ENCODE measurements at regions not wholly inside any gene's neighbourhood (a gene's known extent, or its start where the extent isn't known, plus 50 kb on each side); places are given as distances from the start of the nearest gene placed in this dataset.

DNA sequence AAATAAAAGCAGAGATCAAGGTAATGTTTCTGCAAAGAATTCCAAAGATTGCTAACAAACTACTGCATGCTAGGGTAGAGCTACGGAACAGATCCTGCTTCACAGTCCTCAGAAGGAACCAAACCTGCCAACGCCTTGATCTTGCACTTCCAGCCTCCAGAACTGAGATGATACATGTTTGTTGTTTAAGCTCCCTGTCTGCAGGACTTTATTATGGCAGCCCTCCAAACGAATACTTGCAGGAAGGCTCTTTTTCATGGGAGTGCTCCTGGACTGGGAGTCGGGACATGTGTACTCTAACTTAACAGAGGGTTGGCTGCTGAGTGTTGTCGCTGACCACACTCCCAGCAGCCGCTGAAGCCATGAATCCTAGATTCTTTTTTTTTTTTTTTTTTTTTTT is 808.8 kb upstream of the EEF2KMT start:
- DNase-seq (ENCODE audit: low read depth in 2 of 2) = no peak

DNA sequence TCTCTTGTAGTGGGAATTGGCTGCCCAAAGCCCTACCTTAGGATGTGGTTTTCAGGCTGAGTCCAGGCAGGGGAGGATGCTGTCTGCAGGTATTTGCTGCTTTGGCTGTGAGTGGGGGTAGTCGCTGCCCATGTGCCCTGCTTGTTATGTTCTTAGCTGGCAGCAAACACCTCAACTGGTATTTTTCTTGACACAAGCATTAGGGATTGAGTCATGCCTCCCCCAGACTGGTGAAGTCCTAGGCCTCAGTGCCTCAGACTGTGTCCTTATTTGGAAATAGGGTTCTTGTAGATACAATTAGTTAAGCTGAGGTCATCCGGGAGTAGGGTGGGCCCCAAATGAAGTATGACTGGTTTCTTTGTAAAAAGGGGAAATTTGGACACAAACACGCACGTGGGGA is 808.3 kb upstream of the EEF2KMT start:
- no peak for DNase-seq (ENCODE audit: low read depth in 2 of 2)

DNA sequence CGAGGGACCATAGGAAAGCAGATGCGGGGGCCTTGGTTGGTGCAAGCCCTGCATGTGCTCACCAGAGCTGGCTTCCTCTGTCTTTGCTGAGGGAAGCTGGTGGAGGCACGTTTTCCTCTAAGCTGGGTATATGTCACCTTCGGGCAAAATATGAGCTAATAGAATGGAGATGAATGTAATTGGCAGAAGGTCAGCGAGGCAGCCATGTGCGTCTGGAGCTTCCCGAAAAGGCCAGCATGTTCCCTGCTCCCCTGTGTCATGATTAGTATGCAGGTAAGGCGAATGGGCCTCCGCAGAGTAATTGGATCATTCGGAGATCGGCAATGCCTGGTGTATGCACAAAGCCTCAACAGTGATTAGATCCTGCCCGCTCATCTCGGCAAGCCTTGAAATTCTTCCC is 806.2 kb upstream of the EEF2KMT start:
- no peak for DNase-seq (ENCODE audit: low read depth in 2 of 2)

DNA sequence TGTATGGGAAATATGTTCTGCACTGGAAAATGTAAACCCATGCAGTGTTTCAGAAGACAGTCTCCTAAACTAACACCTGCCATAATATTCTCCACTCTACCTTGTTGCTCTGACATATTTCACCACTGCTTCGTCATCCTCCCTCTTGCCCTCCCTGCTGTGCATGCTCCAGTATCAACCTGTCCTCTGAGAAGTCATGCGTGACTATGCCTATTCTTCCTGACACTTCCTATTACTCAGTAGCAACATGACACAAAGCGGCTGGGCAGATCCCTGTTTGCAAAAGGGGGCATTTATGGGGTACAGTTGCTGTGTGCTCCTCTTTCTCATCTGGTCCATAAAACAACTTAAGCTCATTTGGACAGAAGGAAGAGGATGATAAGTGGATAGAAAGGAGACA is 805.6 kb upstream of the EEF2KMT start:
- DNase-seq (ENCODE audit: low read depth in 2 of 2) = no peak

DNA sequence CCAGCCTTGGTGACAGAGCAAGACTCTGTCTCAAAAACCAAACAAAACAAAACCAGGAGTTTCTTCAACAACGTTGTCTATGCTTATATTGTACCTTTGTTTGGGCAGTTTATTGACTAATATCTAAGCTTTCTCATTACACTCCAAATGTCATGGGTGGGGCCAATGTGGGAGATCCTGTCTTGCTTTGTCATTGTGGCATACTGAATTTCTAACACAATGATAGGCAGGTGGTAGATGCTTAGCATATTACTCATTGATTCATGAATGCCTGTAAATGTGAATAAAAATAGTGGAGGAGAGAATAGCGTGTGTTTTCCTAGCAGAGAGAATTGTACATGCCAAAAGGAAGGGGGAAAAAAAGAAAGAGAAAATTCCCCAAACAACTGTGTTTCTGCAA is 802.5 kb upstream of the EEF2KMT start:
- no peak for DNase-seq (ENCODE audit: low read depth in 2 of 2)

DNA sequence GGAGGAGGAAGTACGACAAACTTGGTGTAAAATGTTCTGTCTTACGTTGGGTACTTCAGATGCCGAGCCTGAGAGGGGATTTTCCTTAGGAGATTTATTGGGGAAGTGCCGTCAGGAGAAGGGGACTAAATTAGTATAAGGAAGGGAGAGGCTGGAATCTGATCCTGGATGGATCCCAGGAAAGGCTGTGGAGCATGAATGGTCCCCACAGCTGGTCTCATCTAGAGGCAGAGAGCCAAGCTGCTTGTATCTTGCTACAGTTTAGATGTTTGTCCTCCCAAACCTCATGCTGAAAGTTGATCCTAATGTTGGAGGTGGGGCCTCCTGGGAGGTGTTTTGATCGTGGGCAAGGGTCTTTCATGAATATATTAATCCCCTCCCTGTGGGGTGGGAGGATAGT is 798.4 kb upstream of the EEF2KMT start:
- no peak for DNase-seq (ENCODE audit: low read depth in 2 of 2)

DNA sequence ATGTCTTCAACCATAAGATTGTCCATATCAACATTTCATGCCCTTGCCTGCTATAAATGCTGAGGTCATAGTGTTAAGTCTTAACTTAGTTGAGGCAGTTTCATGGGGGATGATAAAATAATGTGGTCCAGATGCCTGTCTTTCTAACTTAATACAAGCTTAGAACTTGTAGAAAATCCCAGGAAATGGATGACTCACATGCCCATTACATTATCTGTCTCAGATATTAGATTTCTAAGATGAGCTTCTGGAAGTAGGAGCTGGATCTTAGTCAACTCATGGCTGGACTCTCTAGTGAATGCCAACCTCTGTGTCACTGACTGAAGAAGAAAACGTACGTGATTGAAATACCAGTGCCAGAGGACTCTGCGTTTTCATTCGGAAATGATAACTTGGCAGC is 797.5 kb upstream of the EEF2KMT start:
- no peak for DNase-seq (ENCODE audit: low read depth in 2 of 2)

DNA sequence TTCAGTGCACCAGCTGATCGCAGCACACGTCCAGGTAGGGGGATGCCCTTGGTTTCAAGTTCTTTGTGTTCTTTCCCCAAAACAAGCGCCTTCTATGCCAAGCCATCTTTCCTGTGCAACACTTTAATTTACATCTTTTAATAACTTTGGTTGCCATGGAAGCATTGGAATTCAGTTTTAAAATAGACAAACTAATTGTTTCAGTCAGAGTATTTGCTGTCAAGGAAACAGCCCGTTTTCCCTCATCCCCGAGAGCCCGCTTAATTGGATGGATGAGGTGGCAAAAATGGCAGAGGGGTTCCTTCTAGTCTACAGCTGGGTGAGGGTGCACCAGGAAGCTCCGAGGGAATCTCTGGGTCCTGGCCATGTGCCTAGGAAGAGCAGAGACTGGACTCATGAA is 793.7 kb upstream of the EEF2KMT start:
- no peak for DNase-seq (ENCODE audit: low read depth in 2 of 2)

DNA sequence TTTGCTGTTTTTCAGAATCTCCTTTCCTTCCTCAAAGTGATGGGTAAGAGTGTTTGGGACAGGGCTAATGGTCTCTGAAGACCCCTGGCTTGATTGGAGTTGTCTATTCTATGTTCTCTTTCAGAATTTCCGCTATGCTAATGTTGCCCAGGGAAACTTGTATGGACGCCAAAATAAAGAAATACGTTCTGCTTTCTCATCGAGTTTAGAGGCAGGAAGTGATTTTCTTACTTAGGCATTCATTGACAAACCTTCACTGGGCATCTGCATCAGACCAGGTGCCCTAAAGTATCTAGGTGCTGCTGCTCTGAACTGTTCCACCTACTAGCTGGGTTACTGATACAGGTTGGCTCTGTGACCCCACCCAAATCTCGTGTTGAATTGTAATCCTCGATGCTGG is 787.9 kb upstream of the EEF2KMT start:
- no peak for DNase-seq (ENCODE audit: low read depth in 2 of 2)

DNA sequence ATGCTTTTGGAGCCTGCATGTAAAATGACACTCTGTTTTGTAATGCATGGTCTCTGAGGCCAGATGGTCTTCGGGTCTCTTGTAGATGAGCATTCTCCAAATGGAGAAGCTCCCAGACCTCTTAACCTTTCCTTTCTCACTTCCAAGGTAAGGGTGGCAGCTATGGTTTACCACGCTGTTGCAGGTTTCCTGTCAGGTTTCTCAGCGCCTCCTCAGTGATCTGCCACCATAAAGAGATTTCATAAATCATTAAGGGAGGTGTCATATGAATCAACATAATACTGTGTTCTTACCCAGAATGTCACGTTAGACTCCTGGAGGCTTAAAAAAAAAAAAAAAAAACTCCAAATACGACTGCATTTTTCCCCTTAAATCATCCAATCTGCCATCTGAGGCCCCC is 787.4 kb upstream of the EEF2KMT start:
- no peak for DNase-seq (ENCODE audit: low read depth in 2 of 2)

DNA sequence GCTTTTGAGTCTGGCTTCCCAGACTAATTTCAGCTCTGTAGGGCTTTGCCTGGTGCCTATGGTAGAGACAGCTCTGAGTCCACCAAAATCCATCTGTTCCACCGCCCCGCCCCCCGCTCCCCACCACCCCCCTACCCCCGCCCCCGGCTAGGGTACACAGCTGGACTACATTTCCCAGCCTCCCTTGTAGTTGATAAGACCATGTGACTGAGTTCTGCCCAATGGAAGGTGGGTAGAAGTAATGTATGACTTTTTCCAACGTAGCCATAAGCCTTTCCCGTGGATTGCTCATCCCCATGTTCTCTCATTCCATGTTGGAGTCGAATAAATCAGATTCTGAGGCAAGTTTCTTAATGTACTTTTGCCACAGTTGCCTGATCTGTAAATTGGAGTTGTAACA is 786.7 kb upstream of the EEF2KMT start:
- DNase-seq (ENCODE audit: low read depth in 2 of 2) = no peak

DNA sequence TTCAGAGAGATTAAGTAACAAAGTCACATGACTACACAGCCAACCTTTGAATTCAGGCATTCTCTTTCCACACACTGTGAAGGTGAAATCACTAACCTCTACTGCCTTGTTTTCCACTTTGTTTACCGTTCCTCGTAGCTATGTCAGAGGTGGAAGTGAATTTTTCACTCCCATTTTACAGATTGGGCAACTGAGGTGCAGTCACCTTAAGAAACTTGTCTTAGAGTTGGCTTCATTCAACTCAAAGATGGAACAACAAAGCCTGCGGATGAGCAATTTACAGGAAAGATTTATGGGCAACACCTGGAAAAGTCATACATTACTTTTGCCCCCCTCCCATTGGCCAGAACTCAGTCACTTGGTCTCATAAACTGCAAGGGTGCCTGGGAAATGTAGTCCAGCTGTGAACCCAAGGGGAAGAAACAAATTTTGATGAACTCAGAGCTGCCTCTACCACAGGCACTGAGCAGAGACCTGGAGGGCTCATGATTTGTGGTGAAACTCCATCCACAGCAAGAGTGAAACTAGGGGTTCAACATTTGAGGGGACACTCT is 784.6 kb upstream of the EEF2KMT start:
- no peak for DNase-seq (ENCODE audit: low read depth in 2 of 2)

DNA sequence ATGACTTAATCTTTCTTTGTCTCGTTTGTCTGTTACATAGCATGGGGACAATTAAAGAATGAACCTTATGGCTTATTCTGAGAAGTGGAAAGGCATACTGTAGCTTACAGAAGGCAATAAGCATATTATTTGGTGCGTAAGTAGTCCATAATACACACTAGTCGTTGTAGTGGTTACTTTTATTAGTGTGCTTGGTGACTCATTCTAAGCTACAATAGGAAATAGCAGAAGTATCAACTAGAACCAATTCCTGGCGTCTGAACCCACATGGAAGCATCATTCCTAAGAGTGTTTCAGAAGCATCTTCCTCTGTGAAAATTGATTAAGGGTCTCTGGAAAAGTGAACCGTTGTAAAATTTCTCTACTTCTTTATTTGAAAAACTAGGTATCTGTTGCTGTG is 777.8 kb upstream of the EEF2KMT start:
- DNase-seq (ENCODE audit: low read depth in 2 of 2) = no peak

DNA sequence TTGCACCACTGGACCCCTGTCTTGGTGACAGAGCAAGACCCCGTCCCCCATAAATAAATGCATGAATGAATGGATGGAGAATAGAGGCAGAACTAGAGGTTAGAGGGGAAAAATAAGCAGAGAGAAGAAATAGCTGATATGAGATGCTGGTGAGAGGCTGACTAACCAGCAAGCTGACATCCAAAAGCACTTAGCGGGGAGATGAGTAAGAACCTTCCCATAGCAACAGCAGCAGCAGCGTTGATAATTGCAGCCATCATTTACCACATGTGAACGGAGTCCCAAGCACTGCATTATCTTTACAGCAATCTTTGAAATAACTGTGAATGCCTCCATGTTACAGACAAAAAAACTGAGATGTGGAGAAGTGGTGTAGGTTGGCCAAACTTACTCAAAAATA is 777.3 kb upstream of the EEF2KMT start:
- no peak for DNase-seq (ENCODE audit: low read depth in 2 of 2)

DNA sequence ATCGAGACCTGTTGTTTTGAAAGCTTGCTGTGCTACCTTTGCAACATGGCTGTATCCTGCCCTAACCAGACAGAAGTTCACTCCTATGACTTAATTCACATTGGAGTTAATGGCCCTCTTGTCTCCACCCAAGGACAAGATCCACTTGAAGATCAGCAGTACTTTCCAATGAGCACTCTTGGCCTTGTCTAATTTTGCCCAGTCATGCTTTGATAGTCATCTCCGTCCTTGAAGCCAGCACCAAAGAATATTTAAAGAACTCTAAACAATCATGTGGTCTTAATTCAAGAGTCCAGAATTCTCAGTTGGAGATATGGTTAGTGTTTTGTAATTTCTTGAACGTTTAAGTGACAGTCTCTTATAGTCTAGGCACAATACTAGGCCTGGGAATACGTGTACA is 775.6 kb upstream of the EEF2KMT start:
- no peak for DNase-seq (ENCODE audit: low read depth in 2 of 2)

DNA sequence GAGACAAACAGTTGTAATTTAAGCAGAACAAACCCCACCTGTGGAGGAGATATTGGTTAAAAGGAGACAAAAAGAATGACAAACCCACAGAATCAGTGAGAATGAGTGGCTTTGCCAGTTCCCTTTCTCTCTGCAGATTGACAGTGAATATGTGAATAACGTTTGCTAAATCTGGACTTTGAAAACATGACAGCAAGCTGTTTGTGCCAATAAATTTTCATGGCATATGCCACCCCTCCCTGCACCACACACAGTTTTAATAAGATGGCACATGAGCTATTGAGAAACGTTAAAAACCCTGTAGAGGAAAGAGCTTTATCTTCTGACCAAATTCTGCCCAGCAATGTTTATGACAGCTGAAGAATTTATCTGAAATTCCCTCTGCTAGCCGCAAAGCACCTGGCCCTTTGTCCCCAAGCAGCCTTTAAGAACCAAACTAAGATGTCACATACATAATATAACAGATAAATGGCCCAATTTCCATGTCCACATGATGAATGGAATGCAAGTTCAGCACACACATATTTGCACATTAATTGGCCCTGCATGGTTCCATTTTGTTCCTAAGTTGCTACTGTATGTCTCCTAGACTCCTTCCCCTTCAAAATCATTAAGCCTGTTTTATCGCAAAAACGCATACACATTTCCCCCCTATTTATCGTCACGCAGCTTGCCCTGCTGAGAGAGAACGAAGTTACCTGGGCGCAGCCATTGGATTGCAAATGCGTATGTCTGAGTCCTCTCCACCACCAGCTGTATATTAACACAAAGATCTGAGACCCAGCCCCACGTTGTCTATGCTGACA is 773.5 kb upstream of the EEF2KMT start:
- no peak for DNase-seq (ENCODE audit: low read depth in 2 of 2)

DNA sequence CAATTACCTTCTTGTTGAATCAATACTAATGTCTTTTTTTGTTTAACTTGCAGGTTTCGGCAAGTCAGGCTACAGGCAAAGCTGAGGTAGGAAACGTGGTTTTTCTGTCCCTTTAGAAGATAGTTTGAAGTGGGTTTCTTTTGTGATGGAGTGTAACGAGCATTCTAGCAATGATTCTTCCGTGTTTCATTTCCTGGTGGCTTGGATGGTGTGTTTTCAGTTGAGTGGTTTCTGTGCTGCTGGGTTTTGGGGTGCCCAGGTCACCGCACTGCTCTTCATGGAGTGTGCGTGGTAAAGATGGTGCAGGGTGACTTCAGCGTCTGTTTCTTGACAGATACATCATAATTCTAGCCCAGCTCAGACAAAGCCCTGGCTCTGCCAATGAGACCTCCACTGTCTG is 769.7 kb upstream of the EEF2KMT start:
- no peak for DNase-seq (ENCODE audit: low read depth in 2 of 2)

DNA sequence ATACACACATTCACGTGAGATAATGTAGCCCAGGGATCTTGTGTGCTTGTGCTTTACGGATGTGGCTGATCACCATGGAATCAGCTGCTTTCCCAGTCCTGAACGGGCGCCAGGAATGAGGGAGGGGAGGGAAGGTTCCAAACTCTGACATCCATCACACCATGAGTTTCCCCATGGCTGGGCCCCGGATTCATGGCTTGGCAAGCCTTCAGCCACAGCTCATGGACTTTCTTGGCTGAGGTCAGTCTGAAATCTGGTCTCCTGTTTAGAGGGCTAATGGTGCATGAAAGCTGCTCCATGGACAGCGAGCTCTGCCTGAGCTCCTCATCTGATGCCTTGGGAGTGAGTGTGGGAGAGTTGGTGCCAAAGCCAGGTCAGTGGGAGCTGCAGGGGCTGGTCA is 767.6 kb upstream of the EEF2KMT start:
- DNase-seq (ENCODE audit: low read depth in 2 of 2) = no peak

DNA sequence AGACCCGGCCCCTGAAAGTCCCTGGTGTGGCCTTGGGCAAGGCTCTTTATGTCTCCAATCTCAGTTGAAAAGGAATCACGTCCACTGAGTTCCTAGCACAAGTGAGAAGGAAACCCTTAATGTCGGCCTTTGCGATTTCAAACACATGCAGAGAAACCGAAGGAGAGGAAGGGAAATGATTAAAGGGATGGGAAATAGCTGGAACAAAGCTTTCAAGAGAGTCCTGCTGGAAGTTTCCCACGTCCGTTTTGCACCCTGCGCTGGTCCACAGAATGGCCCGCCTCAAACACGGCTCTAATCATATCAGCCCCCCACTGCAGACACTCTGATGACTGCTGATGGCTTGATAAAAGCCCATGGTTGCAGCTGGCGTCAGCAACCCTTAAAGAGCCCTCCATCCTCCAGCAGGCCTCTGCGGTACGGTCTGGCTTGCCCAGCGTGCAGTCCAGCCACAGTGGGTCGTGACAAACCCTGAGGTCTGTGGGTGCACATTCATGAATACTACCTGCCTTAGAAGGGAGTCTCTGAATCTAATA is 765.5 kb upstream of the EEF2KMT start:
- no peak for DNase-seq (ENCODE audit: low read depth in 2 of 2)

DNA sequence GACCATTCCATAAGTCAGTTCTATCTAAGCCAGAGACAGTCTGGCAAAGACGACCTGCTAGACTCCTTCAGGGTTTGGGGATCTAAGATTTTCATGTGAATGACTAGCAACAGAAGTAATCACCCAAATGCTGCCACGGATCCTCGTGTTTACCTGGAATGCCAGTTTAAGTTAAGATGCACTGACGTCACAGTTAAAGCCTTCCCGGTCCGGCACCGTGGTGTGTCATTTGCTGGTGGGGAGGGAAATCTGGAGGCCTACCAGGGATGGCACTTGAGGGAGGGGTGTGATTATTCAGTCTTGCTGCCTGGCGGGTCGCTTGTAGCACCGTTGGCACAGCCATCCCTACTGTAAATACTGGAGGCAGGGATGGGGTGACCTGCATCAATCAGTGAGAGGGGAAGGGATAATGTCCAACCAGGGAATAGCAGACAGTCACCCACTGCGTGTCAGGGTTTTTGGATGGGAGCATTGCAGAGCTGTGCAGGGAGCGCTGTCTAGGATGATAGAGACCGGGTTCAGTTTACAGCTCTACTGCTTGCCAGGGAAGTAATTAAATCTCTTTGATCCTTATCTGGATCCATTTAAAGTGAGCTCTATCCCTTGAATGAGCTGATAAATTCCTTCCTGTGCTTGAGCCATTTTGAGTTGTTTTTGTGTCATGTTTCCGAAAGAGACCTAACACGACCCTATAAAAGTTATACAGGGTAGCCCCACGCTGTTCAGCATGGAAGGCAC is 764.7 kb upstream of the EEF2KMT start:
- DNase-seq (ENCODE audit: low read depth in 2 of 2) = no peak

DNA sequence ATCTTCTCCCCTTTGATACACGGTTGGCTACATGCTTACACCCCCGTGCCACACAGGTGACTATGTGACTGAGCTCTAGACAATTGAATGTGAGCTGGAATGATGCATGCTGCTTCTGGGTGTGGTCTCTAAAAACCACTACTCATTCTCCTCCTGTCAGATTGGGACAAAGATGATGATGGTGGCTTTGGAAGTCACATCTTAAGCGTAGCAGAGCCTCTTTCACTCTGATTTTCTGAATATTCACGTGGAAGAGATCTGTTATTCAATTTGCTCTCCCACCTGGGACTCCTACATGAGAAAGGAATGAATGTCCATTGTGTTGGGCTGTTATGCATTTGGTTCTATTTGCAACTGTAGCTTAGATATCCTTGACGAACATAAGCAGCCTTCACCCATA is 763.6 kb upstream of the EEF2KMT start:
- no peak for DNase-seq (ENCODE audit: low read depth in 2 of 2)

DNA sequence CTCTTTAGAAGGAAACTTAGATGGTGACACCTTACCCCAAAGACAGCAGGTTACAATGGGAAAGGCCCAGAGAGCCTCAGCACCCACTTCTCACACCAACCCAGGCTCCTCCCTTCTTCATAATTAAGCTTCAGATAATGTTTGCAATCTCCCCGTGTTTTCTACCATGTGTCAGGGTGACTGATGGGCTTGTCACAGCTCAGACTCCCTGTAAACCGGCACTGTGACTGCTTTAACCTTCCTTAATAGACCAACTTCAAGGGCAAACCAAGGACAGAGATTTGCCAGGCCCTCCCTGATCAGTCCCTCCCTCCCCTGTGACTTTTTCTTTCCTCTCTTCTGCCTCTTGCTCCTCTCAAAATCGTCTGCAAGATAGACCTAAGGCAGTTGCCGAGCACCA is 760.6 kb upstream of the EEF2KMT start:
- no peak for DNase-seq (ENCODE audit: low read depth in 2 of 2)

DNA sequence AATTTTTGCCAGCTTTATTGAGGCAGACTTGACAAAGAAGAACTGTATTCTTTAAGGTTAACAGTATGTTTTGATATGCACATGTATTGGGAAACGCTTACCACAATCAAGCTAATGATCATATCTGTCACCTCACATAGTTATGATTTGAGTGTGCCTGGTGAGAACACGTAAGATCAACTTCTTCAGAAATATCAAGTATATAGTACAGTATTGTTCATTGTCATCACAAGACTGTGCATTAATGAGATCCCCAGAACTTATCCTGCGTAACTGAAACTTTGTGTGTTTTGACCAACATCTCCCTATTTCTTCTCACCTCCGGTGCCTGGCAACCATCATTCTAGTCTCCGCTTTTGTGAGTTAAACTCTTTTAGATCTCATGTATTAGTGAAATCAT is 756.4 kb upstream of the EEF2KMT start:
- no peak for DNase-seq (ENCODE audit: low read depth in 2 of 2)

Measured in stimulated activated CD4-positive, alpha-beta T cell treated with anti-CD3 and anti-CD28 coated beads, Interleukin-15, amount 100 ng/mL, for 48 hours (primary cell).